Ishikawa (cell line): ENCODE measurements at regions not wholly inside any gene's neighbourhood (a gene's known extent, or its start where the extent isn't known, plus 50 kb on each side); places are given as distances from the start of the nearest gene placed in this dataset.

Source experiments
- CEBPB ChIP-seq: IDR thresholded peaks from 2 replicates; pipeline ENCODE4 v1.6.1; 2012
- CREB1 ChIP-seq: IDR thresholded peaks from 2 replicates; pipeline ENCODE4 v1.6.1; 2012; ENCODE audit warnings: low read depth
- EGR1 ChIP-seq: IDR thresholded peaks from 2 replicates; pipeline ENCODE4 v1.6.1; 2012
- EP300 ChIP-seq: IDR thresholded peaks from 2 replicates; pipeline ENCODE4 v1.6.1; 2012; ENCODE audit warnings: borderline replicate concordance
- FOXM1 ChIP-seq: IDR thresholded peaks from 2 replicates; pipeline ENCODE4 v1.6.1; 2012; ENCODE audit warnings: low read depth, borderline replicate concordance
- MAX ChIP-seq: IDR thresholded peaks from 2 replicates; pipeline ENCODE4 v1.6.1; 2012
- NFIC ChIP-seq: IDR thresholded peaks from 2 replicates; pipeline ENCODE4 v1.6.1; 2012
- RAD21 ChIP-seq: IDR thresholded peaks from 2 replicates; pipeline ENCODE4 v1.6.1; 2012; ENCODE audit warnings: low read depth
- REST ChIP-seq: IDR thresholded peaks from 2 replicates; pipeline ENCODE4 v1.6.1; 2012; ENCODE audit warnings: low read depth, mild to moderate bottlenecking
- TAF1 ChIP-seq: IDR thresholded peaks from 2 replicates; pipeline ENCODE4 v1.6.1; 2012; ENCODE audit warnings: low read depth, mild to moderate bottlenecking
- TCF12 ChIP-seq: IDR thresholded peaks from 2 replicates; pipeline ENCODE4 v1.6.1; 2012; ENCODE audit warnings: low read depth
- TEAD4 ChIP-seq: IDR thresholded peaks from 2 replicates; pipeline ENCODE4 v1.6.1; 2012
- USF1 ChIP-seq: IDR thresholded peaks from 2 replicates; pipeline ENCODE4 v1.6.1; 2012
- ZBTB7A ChIP-seq: IDR thresholded peaks from 2 replicates; pipeline ENCODE4 v1.6.1; 2012; ENCODE audit warnings: low read depth

GRCh38 chr5:101515721-101516120 lies 612.6 kb upstream of the ST8SIA4 start:
- TF ChIP-seq TAF1, result no peak

- TF ChIP-seq FOXM1, result no peak
- TF ChIP-seq CEBPB, result no peak
- no peak for TF ChIP-seq TEAD4
- no peak for TF ChIP-seq ZBTB7A
- no peak for TF ChIP-seq EGR1
- no peak for TF ChIP-seq REST
- no peak for TF ChIP-seq USF1
- no peak for TF ChIP-seq MAX
- TF ChIP-seq EP300, result no peak
- no peak for TF ChIP-seq TCF12
- no peak for TF ChIP-seq TAF1
- TF ChIP-seq NFIC, result no peak
Observed at GRCh38 chr5:101505891-101506570, 602.9 kb upstream of the ST8SIA4 start.

- no peak for TF ChIP-seq FOXM1
Observed at GRCh38 chr5:101482931-101483330, 579.8 kb upstream of the ST8SIA4 start.

GRCh38 chr5:101473483-101473882 lies 570.4 kb upstream of the ST8SIA4 start:
- TF ChIP-seq NFIC (no peak), CREB1 (no peak)

- TF ChIP-seq NFIC (no peak), TAF1 (no peak), EP300 (no peak), EGR1 (no peak), RAD21 (no peak)
Observed at GRCh38 chr5:101461455-101461854, 558.4 kb upstream of the ST8SIA4 start.

- TF ChIP-seq CREB1, result no peak
Observed at GRCh38 chr5:101458587-101458986, 555.5 kb upstream of the ST8SIA4 start.

GRCh38 chr5:101455851-101456250 lies 552.8 kb upstream of the ST8SIA4 start:
- TF ChIP-seq CEBPB, result no peak
- no peak for TF ChIP-seq EGR1

GRCh38 chr5:101455048-101455447 lies 552.0 kb upstream of the ST8SIA4 start:
- TF ChIP-seq TCF12 (no peak), NFIC (no peak), MAX (no peak), USF1 (no peak)

GRCh38 chr5:101440173-101440572 lies 537.1 kb upstream of the ST8SIA4 start:
- no peak for TF ChIP-seq USF1
- TF ChIP-seq ZBTB7A, result no peak
- TF ChIP-seq FOXM1, result no peak
- no peak for TF ChIP-seq NFIC
- no peak for TF ChIP-seq CREB1
- no peak for TF ChIP-seq EGR1
- TF ChIP-seq REST, result no peak
- TF ChIP-seq MAX, result no peak
